Keratinocyte (primary cell): ENCODE measurements at regions not wholly inside any gene's neighbourhood (a gene's known extent, or its start where the extent isn't known, plus 50 kb on each side); places are given as distances from the start of the nearest gene placed in this dataset.
"Not testable (repeated sequence)": the region's sequence is repeated elsewhere in the genome, so short reads cannot be mapped to it uniquely, and the experiment has no call there.

ENCODE experiments used
- DNase-seq: peaks from one replicate; pipeline ENCODE4 v3.0.0-alpha.2; 2011; ENCODE audit warnings: low read depth, missing footprints, low spot score
- FAIRE-seq: peaks from 2 replicates; lab custom pipeline; 2011; peaks lifted over from hg19 to GRCh38; lab: Jason Lieb, UNC
- H2AFZ ChIP-seq: 2 replicates; pipeline ENCODE4 v1.6.0; 2012; ENCODE audit warnings: low read length, control low read depth, inconsistent platforms; ENCODE audit not compliant: control insufficient read depth
- H3K27ac ChIP-seq: 2 replicates; pipeline ENCODE4 v1.5.1; 2011; ENCODE audit warnings: low read length; ENCODE audit not compliant: control insufficient read depth, insufficient read depth
- H3K27me3 ChIP-seq: 3 replicates; pipeline ENCODE4 v1.6.0; 2011; ENCODE audit warnings: low read length; ENCODE audit not compliant: control insufficient read depth, insufficient read depth; ENCODE audit errors: extremely low read depth
- H3K36me3 ChIP-seq, 2 experiments: 2 replicates in 1 of 2; 3 replicates in 1 of 2; pipeline ENCODE4 v1.5.1; 2011; ENCODE audit warnings: low read length in 2 of 2, mild to moderate bottlenecking in 1 of 2; ENCODE audit not compliant: control insufficient read depth in 2 of 2, insufficient read depth in 2 of 2; ENCODE audit errors: extremely low read depth in 1 of 2
- H3K4me1 ChIP-seq: 3 replicates; pipeline ENCODE4 v1.5.1; 2011; ENCODE audit warnings: low read length; ENCODE audit not compliant: control insufficient read depth, insufficient read depth; ENCODE audit errors: extremely low read depth
- H3K4me2 ChIP-seq: 3 replicates; pipeline ENCODE4 v1.6.0; 2011; ENCODE audit warnings: low read depth, low read length; ENCODE audit not compliant: control insufficient read depth, insufficient read depth; ENCODE audit errors: extremely low read depth
- H3K4me3 ChIP-seq, 3 experiments: fragments of 200-600 bp in 1 of 3; sonication (generic) in 1 of 3; 2 replicates in 2 of 3; 3 replicates in 1 of 3; pipeline ENCODE4 v1.5.1; 2011 to 2016; ENCODE audit warnings: low read length in 3 of 3, mild to moderate bottlenecking in 3 of 3, control low read depth in 2 of 3, inconsistent platforms in 1 of 3, low read depth in 1 of 3, mixed read lengths in 1 of 3, mixed run types in 1 of 3, moderate library complexity in 1 of 3; ENCODE audit not compliant: control insufficient read depth in 2 of 3, insufficient read depth in 2 of 3; ENCODE audit errors: extremely low read depth in 1 of 3
- H3K79me2 ChIP-seq: 2 replicates; pipeline ENCODE4 v1.6.0; 2012; ENCODE audit warnings: low read length; ENCODE audit not compliant: control insufficient read depth, insufficient read depth
- H3K9ac ChIP-seq: 3 replicates; pipeline ENCODE4 v1.6.0; 2011; ENCODE audit warnings: low read length; ENCODE audit not compliant: control insufficient read depth, insufficient read depth; ENCODE audit errors: extremely low read depth
- H3K9me1 ChIP-seq: 3 replicates; pipeline ENCODE4 v1.6.0; 2011; ENCODE audit warnings: low read length; ENCODE audit not compliant: control insufficient read depth, insufficient read depth; ENCODE audit errors: extremely low read depth
- H3K9me3 ChIP-seq: 2 replicates; pipeline ENCODE4 v1.5.1; 2012; ENCODE audit warnings: low read depth, low read length; ENCODE audit not compliant: control insufficient read depth
- H4K20me1 ChIP-seq: 3 replicates; pipeline ENCODE4 v1.6.0; 2011; ENCODE audit warnings: low read length; ENCODE audit not compliant: control insufficient read depth, insufficient read depth; ENCODE audit errors: extremely low read depth
- EZH2 ChIP-seq: IDR thresholded peaks from one replicate; pipeline ENCODE4 v1.6.1; 2012; ENCODE audit warnings: inconsistent platforms, mild to moderate bottlenecking, low read length, moderate library complexity
- dilution Hi-C: fragments of 300-500 bp; cut with MboI; formaldehyde crosslinking; loops from one replicate; pipeline ENCODE4 v1.7.0; 2020; ENCODE audit warnings: low sequenced_read_pairs; ENCODE audit not compliant: extremely low pct_ligation_motif_present
- TF ChIP-seq, protein P1 (sequence below), 3 experiments: IDR thresholded peaks in 1 of 3; conservative IDR thresholded peaks in 1 of 3; optimal IDR thresholded peaks in 1 of 3; 2 replicates in 2 of 3; 3 replicates in 1 of 3; pipeline versions ENCODE3 to v1.5.1; 2011; ENCODE audit warnings: low read length in 3 of 3, mild to moderate bottlenecking in 3 of 3, moderate library complexity in 2 of 3, control low read depth in 1 of 3, inconsistent platforms in 1 of 3; ENCODE audit not compliant: insufficient read depth in 2 of 3; ENCODE audit errors: extremely low read depth in 1 of 3

GRCh38 chr11:103609117-103610066 lies 427.0 kb upstream of the DDI1 start:
- no peaks in the 10 kb centered on the region for H3K9me1 ChIP-seq
- H3K4me2 ChIP-seq: peak overlapping the region; percentile 62
- H3K36me3 ChIP-seq: no peaks in the 10 kb centered on the region
- DNase-seq (peak; percentile 81), FAIRE-seq (peak; percentile 98)
- H3K9me3 ChIP-seq: no peaks in the 10 kb centered on the region
- H3K79me2 ChIP-seq: no peaks in the 10 kb centered on the region
- no peak overlapping the region for H3K9ac ChIP-seq
- peak overlapping the region in 1 of 3 experiments; percentile 36 for H3K4me3 ChIP-seq
- dilution Hi-C loops: no loop called here
- H4K20me1 ChIP-seq: no peaks in the 10 kb centered on the region
- TF ChIP-seq EZH2: no peak
- TF ChIP-seq, protein P1, sequence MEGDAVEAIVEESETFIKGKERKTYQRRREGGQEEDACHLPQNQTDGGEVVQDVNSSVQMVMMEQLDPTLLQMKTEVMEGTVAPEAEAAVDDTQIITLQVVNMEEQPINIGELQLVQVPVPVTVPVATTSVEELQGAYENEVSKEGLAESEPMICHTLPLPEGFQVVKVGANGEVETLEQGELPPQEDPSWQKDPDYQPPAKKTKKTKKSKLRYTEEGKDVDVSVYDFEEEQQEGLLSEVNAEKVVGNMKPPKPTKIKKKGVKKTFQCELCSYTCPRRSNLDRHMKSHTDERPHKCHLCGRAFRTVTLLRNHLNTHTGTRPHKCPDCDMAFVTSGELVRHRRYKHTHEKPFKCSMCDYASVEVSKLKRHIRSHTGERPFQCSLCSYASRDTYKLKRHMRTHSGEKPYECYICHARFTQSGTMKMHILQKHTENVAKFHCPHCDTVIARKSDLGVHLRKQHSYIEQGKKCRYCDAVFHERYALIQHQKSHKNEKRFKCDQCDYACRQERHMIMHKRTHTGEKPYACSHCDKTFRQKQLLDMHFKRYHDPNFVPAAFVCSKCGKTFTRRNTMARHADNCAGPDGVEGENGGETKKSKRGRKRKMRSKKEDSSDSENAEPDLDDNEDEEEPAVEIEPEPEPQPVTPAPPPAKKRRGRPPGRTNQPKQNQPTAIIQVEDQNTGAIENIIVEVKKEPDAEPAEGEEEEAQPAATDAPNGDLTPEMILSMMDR (optimal IDR thresholded peaks at IDR 0.05 in 1 of 3, IDR thresholded peaks at IDR 0.05 in 1 of 3, conservative IDR thresholded peaks at IDR 0.05 in 1 of 3; ENCODE audit: extremely low read depth in 1 of 3, insufficient read depth in 2 of 3, low read length in 3 of 3): peak; percentile 72 to 89 (median 73)
- peaks cover 16% of the 10 kb centered on the region for H3K4me1 ChIP-seq
- peak overlapping the region; percentile 76 for H2AFZ ChIP-seq
- H3K27me3 ChIP-seq: no peaks in the 10 kb centered on the region
- peak overlapping the region; percentile 36 for H3K27ac ChIP-seq

DNA sequence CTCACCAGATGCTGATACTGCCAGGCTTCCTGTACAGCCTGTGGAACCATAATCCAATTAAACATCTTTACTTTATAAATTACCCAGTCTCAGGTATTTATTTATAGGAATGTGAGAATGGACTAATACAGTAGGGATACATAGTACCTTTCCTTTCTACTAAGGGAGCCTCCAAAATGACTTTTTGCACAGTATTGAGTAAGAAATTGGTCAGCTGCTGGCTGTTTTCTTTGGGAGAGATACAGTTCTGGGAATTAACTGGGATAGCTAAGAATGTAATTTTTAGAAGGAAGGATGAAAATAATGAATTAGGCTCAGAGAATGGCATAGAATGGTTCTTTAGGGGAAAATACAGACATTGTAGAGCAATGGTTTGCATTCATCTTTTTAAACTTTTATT lies 426.0 kb upstream of the DDI1 start:
- dilution Hi-C loops: no loop called here
- Histone ChIP-seq H2AFZ (no peak overlapping the region), H3K27ac (no peak overlapping the region), H3K9me3 (no peaks in the 10 kb centered on the region), H3K9ac (no peak overlapping the region), H4K20me1 (no peaks in the 10 kb centered on the region), H3K36me3 (no peaks in the 10 kb centered on the region), H3K9me1 (no peaks in the 10 kb centered on the region), H3K79me2 (no peaks in the 10 kb centered on the region), H3K4me3 (no peak overlapping the region), H3K4me2 (no peak overlapping the region), H3K27me3 (no peaks in the 10 kb centered on the region), H3K4me1 (peaks cover 16% of the 10 kb centered on the region)
- DNase-seq (no peak), FAIRE-seq (no peak)
- TF ChIP-seq EZH2: no peak
- TF ChIP-seq, protein P1 (optimal IDR thresholded peaks at IDR 0.05 in 1 of 3, IDR thresholded peaks at IDR 0.05 in 1 of 3, conservative IDR thresholded peaks at IDR 0.05 in 1 of 3; ENCODE audit: extremely low read depth in 1 of 3, insufficient read depth in 2 of 3, low read length in 3 of 3): no peak

DNA sequence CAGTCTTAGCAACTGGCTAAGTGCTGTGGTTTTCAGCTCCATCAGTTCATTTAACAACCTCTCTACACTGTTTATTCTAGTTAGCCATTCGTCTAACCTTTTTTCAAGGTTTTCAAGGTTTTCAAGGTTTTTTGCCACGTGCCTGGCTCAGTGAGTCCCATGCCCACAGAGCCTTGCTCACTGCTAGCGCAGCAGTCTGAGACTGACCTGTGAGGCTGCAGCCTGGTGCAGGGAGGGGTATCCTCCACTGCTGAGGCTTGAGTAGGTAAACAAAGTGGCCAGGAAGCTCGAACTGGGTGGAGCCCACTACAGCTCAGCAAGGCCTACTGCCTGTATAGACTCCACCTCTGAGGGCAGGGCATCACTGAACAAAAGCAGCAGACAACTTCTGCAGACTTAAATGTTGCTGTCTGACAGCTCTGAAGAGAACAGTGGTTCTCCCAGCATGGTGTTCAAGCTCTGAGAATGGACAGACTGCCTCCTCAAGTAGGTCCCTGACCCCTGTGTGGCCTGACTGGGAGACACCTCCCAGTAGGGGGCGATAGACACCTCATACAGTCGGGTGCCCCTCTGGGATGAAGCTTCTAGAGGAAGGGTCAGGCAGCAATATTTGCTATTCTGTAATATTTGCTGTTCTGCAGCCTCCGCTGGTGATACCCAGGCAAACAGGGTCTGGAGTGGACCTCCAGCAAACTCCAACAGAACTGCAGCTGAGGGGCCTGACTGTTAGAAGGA lies 424.7 kb upstream of the DDI1 start:
- FAIRE-seq, H3K4me2 ChIP-seq, H3K36me3 ChIP-seq, H2AFZ ChIP-seq, H3K27ac ChIP-seq, DNase-seq, H3K4me3 ChIP-seq, H3K9ac ChIP-seq, H3K9me1 ChIP-seq, H3K27me3 ChIP-seq, H3K79me2 ChIP-seq, dilution Hi-C loops, H4K20me1 ChIP-seq, H3K9me3 ChIP-seq: not testable (repeated sequence)
- peaks cover 16% of the 10 kb centered on the region for H3K4me1 ChIP-seq
